GM18511 (cell line): ENCODE measurements at regions not wholly inside any gene's neighbourhood (a gene's known extent, or its start where the extent isn't known, plus 50 kb on each side); places are given as distances from the start of the nearest gene placed in this dataset.
"Not testable (repeated sequence)": the region's sequence is repeated elsewhere in the genome, so short reads cannot be mapped to it uniquely, and the experiment has no call there.

Source experiments
- ATAC-seq: cut with Tn5 transposase; IDR thresholded peaks from one replicate; pipeline ENCODE4 v1.9.1; 2021; ENCODE audit warnings: mild to moderate bottlenecking, moderate library complexity; ENCODE audit not compliant: unreplicated experiment

DNA sequence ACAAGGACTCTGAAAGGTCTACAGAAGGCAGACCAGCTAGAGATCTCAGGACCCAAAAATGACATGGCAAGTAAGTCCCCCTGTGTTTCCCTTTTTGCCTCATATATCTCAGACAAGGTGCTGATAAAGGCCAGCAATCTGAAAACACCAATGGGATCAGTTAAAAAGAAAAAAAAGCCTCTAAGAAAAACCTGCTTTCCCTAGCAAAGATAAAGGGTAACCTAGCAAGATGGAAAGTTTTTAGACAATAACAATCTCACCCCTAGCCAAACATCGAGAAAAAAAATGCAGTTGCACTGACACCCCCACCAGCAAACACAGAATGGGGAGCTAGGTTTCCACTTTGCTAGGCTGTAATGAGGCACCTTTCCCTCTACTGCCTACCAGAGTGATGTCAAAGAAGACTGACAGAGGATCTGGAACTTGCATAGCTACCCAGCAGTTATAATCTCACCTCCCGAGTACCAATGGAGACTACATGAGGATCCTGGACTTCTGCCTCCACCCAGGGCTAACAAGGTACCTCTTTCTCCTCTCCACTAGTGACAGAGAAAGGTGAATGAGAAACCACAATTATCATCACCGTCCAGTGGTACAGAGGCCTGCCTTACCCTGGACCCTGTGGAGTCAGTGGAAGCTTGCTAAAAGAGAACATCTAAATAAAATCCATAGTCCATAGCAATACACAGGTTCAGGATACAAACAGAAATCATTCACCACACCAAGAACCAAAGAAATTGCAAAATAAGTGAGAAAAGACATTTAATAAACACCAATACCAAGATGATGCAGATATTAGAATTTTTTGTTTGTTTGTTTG is 240.8 kb downstream of the ARHGAP12 start:
- ATAC-seq: no peak

DNA sequence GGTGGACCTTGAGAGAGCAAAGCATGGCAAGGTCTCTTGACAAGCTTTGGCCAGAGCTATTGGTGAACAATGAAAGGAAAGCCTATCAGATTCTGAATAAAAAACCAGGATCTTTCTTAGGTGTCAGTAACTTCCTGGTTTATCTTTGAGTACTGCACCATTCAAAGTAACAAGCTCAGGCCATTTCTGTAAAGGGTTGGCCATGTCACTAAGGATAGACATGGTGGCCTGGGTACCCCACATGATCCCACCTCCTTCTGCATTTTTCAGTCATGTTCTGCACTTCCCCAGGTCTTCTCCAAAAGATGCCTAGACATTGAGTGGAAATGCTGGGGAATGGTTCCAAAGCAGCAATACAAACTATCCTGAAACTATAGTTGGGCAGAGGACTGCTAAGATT is 242.0 kb downstream of the ARHGAP12 start:
- no peak for ATAC-seq

DNA sequence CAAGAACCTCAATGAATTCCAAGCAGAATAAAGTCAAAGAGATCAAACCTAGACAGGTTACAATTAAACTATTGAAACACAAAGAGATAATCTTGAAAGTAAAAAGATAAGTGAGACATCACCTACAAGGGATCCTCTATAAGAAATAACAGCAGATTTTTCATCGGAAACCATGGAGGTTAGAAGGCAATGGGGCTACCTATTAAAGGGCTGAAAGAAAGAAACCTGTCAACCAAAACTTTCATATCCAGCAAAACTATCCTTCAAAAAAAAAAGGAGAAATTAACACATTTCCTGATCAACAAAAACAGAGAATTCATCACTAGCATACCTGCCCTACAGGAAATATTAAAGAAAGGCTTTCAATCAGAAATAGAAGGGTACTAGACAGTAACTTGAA is 244.9 kb downstream of the ARHGAP12 start:
- ATAC-seq: no peak

DNA sequence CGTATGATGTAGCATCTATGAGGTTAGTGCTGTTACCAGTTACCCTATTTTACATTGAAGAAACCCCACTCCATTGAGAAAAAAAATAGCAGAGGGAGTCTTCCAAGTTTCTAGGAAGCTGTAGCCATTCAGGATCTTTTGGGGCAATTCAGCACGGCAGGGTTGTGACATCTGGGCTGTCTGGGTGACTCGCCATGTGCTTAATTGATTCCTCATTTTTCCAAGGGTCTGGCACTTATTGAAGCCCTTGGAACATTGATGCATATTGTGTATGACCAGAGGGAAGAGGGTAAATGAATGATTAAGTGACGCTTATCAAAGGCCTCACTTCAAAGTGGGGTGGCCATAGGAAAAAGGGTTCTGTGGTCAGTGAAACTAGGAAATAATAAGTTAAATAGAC is 248.7 kb downstream of the ARHGAP12 start:
- ATAC-seq: no peak

DNA sequence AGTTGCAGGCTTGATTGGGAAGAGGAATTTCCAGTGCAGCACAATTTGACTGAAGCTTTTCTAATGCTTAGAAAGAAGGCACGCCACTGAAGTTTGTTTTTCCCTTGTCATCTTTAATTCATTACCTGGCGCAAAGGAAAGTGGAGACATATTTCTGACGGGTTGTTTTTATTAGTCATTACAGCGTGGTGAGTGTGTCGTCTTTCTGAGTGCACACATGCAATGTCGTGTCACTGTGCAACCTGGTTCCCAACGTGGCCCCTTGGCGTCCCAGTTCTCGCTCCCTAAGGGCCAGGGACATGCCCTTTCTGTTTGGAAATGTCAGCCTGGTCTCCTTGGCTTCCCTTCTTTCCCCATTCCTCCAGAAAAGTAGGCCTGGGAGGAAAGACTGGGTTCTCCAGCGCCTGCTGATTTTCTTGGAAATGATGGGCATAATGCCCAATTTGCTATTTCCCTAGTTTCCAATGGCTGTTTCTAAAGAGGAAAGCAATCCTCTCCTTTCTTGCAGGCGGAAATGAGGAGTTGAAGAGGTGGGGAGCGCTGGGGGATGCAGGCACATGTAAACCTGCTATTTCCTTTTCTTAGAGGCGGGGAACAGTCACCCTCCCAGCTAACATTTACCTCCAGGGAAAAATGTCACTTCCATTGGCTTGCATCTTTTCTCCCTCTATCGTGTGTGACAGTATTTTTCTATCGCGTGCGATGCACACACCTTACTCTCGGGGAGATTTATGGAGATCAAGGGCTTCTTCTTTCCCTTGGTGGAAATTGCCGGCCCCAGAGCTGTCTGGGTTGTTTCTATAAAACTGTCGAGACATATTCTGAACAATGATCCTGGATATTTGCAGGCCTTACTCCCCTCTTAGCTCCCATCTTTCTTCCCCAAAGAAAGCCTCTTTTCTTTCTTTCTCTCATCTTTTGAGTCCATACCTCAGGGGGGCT is 249.8 kb downstream of the ARHGAP12 start:
- no peak for ATAC-seq

DNA sequence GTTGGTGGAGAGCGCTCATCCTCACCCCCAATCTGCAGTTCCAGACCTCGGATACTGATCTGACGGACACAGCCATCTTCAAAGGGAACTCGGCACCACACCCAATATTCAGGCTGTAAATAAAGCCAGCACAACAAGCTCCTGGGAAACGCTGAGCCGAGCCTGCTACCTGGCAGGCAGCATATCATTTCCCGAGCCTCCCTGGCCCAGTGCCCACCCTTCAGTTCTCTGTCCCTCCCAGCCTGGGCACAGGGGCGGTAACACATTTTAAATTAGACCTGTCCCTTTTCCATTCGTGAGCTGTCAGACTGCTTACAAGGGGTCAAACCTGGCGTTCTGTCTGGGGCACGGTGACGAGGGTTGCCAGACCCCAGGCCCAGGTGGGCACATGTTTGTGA is 250.5 kb downstream of the ARHGAP12 start:
- ATAC-seq: no peak

DNA sequence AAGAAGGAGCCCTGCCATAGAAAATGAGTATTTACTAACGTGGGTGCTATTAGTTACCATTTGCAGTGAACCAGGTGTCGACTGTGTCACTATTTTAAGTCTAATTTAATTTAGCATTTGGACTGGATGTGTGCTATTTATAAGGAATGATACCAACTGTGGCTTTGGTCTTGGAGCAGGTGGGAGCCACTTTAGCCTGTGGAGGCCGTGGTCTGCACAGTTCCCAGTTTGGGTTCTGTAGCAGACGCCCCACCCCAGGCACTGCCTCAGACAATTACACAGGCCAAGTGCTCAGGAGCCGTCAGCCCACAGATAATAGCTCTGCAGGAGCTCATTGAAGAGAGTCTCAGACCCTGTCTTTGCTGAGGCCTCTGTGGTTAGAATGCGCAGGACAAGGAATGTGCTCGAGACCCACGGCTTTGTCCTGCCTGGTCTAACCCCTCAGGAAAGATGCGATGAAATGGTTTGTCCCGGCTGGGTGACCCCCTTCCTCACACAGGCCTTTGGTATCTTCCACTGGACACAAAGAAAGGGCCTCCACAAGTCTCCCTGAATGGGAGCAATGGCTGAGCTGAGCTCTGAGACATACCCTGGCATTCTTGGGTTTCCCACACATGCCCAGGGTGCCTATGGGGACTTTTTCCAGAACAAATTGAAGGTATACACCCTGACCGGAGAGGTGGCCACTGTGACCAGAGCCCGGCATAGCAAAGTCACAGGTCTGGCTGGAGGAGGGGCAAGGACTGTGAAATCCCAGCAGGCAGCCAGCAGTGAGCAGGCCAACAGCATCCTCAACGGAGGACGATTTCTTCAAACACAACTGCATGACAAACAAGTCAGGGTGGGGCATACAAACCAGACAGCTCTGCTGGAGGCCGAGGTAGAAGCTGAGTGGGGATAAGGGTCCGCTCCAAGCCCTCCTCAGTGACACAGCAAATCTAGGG is 251.2 kb downstream of the ARHGAP12 start:
- ATAC-seq: no peak

DNA sequence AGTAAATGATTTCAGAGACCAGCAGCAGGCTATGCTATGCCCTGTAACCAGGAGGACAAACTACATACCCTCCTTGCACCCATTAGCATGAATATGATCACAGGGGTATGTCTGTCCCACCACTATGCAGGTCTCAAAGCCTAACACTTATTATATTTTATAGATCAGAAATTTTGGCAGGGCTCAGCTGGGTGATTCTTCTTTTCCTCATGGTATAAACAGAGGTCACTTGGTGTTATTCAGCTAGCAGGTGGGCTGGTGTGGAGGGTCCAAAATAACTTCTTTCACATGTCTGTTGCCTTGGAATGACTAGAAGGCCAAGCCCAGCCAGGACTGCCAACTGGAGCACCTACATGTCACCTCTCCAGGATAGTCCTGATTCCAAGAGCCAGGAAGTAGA is 252.9 kb downstream of the ARHGAP12 start:
- no peak for ATAC-seq

DNA sequence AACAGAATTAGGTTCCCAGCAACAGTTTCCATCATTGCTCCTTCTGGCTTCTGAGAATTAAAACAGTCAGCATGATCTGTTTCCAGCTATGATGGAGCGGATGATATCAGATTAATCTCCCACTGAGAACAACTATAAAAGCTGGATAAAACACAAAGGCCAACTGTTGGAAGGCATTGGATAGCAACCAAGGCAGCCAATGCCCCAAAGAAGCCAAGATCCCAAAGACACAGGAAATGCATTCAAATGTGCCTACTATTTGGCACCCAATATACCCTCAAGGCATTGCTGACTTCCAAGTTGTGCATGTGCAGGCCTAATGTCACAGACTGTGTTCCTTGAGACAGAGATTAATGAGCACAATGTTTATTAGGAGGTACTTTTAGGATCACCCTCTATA is 259.3 kb downstream of the ARHGAP12 start:
- ATAC-seq: no peak

DNA sequence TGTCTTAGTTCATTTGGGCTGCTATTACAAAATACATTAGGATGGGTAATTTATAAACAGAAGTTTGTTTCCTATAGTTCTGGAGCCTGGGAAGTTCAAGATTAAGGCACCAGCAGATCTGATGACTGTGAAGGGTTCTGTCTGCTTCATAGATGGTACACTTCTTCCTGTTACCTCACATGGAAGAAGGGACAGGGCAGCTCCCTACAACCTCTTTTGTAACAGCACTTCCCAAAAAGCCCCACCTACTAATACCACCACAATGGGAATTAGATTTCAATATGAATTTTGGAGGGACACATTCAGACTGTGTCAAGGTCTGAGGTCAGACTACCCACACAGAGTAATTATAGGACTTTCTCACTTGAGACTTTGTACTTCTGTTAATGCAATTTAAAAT is 260.3 kb downstream of the ARHGAP12 start:
- no peak for ATAC-seq

DNA sequence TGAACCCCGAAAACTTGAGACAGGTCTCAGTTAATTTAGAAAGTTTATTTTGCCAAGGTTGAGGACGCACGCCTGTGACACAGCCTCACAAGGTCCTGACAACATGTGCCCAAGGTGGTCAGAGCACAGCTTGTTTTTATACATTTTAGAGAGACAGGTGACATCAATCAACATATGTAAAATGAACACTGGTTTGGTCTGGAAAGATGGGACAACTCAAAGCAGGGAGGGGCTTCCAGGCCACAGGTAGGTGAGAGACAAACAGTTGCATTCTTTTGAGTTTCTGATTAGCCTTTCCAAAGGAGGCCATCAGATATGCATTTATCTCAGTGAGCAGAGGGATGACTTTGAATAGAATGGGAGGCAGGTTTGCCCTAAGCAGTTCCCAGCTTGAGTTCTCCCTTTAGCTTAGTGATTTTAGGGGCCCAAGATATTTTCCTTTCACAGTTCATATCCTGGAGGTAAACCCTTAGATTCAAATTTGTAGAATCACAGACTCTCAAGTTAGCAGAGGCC is 262.8 kb downstream of the ARHGAP12 start:
- not testable (repeated sequence) for ATAC-seq

DNA sequence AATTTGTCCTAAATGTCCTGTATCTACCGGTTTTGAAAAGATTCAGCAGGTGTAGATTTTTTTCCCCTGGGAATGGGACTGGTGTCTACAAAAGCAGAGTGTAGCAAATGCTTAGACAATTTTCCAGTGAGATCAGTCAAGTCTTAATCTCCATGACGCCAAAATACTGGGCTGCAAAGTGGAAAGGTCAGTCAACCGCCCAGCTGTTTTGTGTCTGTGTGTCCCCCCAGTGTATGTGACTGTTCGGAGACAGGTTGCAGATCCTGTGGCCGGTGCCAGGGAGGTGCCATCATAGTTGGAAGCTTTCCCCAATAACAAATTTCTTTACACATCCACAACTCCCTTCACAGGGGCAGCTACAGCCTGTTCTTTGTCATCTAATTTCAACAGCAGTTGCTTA is 263.8 kb downstream of the ARHGAP12 start:
- ATAC-seq: no peak

DNA sequence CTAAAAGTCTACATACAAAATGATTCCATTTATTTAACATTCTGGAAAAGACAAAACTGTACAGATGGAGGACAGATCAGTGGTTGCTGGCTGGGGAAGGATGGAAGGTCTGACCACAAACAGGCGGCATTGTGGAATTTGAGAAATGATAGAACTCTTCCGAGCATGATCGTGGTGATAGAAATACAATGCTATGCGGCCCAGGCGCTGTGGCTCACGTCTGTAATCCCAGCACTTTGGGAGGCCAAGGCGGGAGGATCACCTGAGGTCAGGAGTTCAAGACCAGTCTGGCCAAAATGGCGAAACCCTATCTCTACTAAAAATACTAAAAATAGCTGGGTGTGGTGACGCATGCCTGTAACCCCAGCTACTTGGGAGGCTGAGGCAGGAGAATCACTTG is 264.6 kb downstream of the ARHGAP12 start:
- not testable (repeated sequence) for ATAC-seq

DNA sequence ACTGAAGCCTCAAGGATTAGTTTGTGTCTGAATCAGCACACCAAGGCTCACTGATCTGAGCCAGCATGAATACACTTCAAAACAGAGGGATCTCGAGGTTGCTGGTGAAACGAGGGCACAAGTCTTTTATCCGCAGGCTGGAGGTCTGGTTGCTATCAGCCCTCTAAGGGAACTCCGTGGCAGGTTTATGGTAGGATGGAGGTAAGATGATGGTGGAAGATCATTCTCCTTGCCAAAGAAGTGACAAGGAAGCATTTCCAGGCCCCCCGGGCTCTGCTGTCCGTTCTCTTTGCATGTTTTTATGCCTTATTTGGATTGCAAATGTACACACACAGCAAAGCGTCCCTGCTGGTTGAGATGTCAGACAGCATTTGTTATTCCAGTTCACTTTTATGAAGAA is 268.3 kb downstream of the ARHGAP12 start:
- ATAC-seq: no peak

DNA sequence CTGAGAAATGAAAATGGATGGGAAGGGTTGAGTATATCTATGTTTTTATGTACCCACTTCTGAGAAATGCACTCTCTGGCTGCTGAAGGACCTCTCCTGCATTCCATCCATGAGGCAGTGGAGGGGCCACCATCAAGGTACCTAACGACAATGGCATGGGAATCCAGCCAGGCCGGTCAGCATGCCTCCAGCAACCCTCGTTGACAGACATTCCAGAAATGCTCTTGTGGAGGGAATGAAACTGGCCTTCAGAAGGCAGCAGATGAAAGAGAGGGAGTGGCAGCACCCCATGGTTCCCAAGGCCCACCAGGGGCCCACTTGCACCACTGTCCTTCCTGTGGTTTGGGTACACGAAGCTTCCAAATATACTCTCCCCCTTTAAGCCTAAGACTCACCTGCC is 269.0 kb downstream of the ARHGAP12 start:
- no peak for ATAC-seq

DNA sequence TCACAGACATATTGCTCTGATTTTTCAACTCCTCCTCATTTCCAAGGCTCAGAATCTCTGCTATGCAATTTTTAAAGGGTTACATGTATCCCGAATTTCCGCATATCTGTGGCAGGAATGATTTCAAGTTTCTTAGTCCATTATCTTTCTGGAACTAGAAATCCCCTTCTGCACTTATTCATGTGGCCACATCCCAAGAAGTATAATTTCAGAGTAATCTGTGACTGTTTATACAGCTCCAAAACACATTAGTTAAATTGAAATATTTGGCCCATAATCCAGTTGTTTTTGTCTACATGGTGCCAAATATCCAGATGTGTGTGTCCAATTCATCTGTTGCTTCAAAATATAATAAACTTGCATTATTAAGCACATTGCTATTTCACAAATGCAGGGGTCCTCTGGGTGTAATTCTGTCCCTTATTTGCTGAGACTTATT is 271.2 kb downstream of the ARHGAP12 start:
- no peak for ATAC-seq

DNA sequence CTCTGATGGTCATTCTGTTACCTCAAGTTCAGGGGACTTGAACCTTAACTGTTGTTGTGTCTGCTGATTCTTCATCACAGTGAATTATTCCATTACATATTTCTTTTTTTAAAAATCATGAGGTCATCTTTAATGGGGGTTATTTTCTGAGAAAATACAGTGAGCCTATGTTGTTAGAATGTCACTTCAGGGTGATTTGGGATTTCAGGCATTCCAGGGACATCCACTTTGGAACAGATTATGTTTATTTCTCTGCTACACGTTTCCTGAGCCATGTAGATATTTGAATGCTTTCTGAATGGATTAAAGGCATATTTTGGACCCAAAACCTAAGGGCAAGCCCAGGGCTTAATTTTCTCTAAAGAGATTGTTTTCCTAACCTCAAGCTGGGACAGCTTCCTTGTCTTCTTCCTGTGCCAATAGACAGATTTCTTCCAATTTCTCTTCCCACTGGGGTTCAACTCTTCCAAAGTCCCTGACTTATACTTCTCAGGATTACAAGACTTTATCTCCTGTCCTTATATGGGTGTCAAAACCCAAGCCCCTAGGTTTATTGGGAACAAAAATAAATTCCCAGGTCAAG is 271.7 kb downstream of the ARHGAP12 start:
- ATAC-seq: no peak

DNA sequence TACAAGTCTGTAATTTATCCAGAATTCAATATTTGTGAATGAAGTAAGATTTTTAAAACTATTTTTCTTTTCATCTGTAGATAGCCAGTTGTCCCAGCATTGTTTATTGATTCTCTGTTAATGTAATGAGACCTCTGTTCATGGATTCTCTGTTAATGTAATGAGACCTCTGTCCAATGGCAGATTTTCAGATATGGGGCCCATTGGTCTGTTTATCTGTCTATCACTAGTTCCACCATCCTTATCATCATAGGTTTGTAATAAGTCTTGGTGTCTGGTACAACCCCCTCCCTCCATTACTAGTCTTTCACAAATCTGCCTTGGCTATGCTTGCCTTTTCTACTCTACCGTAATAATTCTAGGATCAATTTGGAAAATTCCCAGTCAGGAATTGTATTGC is 276.6 kb downstream of the ARHGAP12 start:
- no peak for ATAC-seq

DNA sequence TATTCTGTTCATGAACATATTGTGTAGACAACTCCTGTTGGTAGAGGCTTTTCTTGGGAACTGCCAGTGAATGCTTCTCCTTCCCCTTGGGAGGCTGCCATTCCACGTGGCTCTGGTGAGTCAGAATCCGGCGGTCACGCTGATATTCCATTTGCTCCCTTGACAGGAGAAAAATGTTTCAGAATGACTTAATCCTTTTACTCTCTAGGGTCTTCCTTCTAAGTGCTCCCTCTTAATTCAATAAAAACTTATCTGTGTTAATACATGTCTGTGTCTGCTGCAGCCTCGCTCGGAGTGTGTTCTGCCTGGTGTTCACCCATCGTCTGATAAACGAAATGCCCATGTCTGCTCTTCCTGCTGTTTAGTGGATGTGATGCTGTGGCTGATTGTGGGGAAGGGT is 278.6 kb downstream of the ARHGAP12 start:
- ATAC-seq: no peak

DNA sequence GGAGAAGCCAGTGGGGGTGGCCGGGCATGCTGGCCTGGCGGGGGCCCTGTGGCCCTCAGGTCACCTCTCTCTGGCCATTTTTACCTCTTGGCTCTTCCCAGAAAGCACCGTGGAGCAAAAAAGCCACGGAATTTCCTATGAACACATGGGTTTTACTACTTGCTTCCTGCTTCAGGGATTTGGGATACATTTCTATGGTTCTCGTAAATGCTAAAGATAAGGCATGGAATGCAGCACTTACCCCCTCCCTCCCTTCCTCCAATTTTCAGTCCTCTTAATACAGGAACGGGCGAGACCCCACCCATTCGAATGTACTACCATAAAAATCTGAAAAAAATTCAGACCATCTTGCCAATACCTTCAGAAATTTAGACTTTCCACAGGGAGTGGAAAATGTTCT is 279.7 kb downstream of the ARHGAP12 start:
- no peak for ATAC-seq
